ENCODE measurements at regions not wholly inside any gene's neighbourhood (a gene's known extent, or its start where the extent isn't known, plus 50 kb on each side); places are given as distances from the start of the nearest gene placed in this dataset.

DNA sequence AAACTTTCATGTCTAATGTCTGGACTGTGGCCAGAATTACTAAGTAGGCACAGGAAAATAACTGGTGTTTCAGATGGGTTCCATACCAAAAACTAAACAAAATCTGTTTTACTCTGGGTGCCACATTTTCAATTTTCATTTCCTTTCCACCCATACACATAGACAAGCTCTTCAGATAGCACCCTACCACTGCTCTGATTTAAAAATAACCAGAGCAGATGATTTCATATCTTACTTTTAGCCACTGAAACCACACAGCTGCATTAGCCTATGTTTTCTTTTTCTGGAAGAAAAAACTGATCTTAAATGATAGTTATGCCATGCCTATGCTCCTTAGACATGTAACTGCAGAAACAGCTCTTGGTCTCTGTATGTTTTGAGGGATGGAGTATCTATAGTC, 647.6 kb downstream of the CPS1 start:
- Histone ChIP-seq H4K91ac (replicated peaks; ENCODE audit: insufficient read length, low read length) (no peak overlapping the region), H3K23me2 (ENCODE audit: low read depth, low read length) (no peaks in the 10 kb centered on the region), H3K9ac (replicated peaks in 1 of 4; ENCODE audit: extremely low read depth in 1 of 4, low read depth in 3 of 4, low read length in 3 of 4) (no peak overlapping the region), H3K36me3 (ENCODE audit: control insufficient read depth in 2 of 4, insufficient read depth in 4 of 4, low read length in 3 of 4) (no peaks in the 10 kb centered on the region), H3K79me1 (ENCODE audit: low read depth, low read length) (no peaks in the 10 kb centered on the region), H2AFZ (ENCODE audit: low read length) (no peak overlapping the region), H4K20me1 (replicated peaks in 1 of 2; ENCODE audit: control insufficient read depth in 1 of 2, insufficient read depth in 2 of 2, low read length in 2 of 2) (no peaks in the 10 kb centered on the region), H2BK5ac (ENCODE audit: low read depth, low read length) (no peak overlapping the region), H4K8ac (ENCODE audit: extremely low read depth, insufficient read depth, low read length) (no peak overlapping the region), H3K4ac (replicated peaks; ENCODE audit: insufficient read length, low read depth, low read length) (no peak overlapping the region), H2BK15ac (ENCODE audit: low read length) (no peak overlapping the region), H3K27me3 (replicated peaks in 1 of 4; ENCODE audit: control insufficient read depth in 3 of 4, extremely low read depth in 1 of 4, insufficient read depth in 3 of 4, low read length in 3 of 4) (no peaks in the 10 kb centered on the region), H3K56ac (replicated peaks; ENCODE audit: insufficient read length, low read depth, low read length) (no peak overlapping the region), H3K27ac (ENCODE audit: low read depth, low read length) (no peak overlapping the region), H2AK5ac (ENCODE audit: low read depth, low read length) (no peak overlapping the region), H3K14ac (ENCODE audit: insufficient read length) (no peak overlapping the region), H3K9me3 (ENCODE audit: insufficient read depth in 2 of 2, low read depth in 1 of 2, low read length in 1 of 2) (no peaks in the 10 kb centered on the region), H2BK20ac (ENCODE audit: low read length) (no peak overlapping the region), H2BK12ac (ENCODE audit: low read depth, low read length) (no peak overlapping the region), H3K4me1 (replicated peaks in 1 of 4; ENCODE audit: control insufficient read depth in 3 of 4, insufficient read depth in 4 of 4, low read length in 3 of 4) (no peaks in the 10 kb centered on the region), H3K4me2 (ENCODE audit: insufficient read depth in 1 of 2, low read depth in 2 of 2, low read length in 2 of 2) (no peak overlapping the region), H3K23ac (ENCODE audit: insufficient read length) (no peak overlapping the region), H2BK120ac (replicated peaks; ENCODE audit: low read depth, low read length) (no peak overlapping the region), H3K79me2 (ENCODE audit: control insufficient read depth in 1 of 2, insufficient read depth in 2 of 2, low read length in 2 of 2) (no peaks in the 10 kb centered on the region), H3K18ac (ENCODE audit: extremely low read depth, low read length) (no peak overlapping the region), H4K5ac (ENCODE audit: insufficient read length, low read depth, low read length) (no peak overlapping the region), H3K4me3 (ENCODE audit: extremely low read depth in 1 of 4, insufficient read depth in 2 of 4, low read depth in 3 of 4, low read length in 4 of 4) (no peak overlapping the region)
- POLR2A ChIA-PET (ENCODE audit: partially characterized antibody) = no interaction called here
- FAIRE-seq (no peak), DNase-seq (ENCODE audit: low read depth in 1 of 2, low spot score in 2 of 2) (no peak)
- CTCF ChIA-PET (ENCODE audit: partially characterized antibody) = interaction anchor here (0.6 to 1.9 kb wide), 2 partner anchors 11 to 220 kb away, joined by 4 to 5 read pairs; no protein-coding TSS in a partner anchor
- no peak for TF ChIP-seq PHF8 (conservative IDR thresholded peaks at IDR 0.05; ENCODE audit: low read depth, low read length)
- no peak for TF ChIP-seq HDAC2 (IDR thresholded peaks at IDR 0.05; ENCODE audit: borderline replicate concordance in 1 of 2, low read depth in 2 of 2, low read length in 2 of 2)
- no peak for TF ChIP-seq GTF2F1 (IDR thresholded peaks at IDR 0.05; ENCODE audit: borderline replicate concordance, low read depth, low read length)
- no peak for TF ChIP-seq CHD1 (IDR thresholded peaks at IDR 0.05; ENCODE audit: low read depth, low read length)
- no peak for TF ChIP-seq MAFK (IDR thresholded peaks at IDR 0.05; ENCODE audit: low read depth, low read length)
- no peak for TF ChIP-seq SP2 (IDR thresholded peaks at IDR 0.05; ENCODE audit: low read length)
- TF ChIP-seq JUND (IDR thresholded peaks at IDR 0.05; ENCODE audit: low read length) = no peak
- TF ChIP-seq, protein P1, sequence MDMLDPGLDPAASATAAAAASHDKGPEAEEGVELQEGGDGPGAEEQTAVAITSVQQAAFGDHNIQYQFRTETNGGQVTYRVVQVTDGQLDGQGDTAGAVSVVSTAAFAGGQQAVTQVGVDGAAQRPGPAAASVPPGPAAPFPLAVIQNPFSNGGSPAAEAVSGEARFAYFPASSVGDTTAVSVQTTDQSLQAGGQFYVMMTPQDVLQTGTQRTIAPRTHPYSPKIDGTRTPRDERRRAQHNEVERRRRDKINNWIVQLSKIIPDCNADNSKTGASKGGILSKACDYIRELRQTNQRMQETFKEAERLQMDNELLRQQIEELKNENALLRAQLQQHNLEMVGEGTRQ (IDR thresholded peaks at IDR 0.05; ENCODE audit: low read length) = no peak
- TF ChIP-seq, protein P2, sequence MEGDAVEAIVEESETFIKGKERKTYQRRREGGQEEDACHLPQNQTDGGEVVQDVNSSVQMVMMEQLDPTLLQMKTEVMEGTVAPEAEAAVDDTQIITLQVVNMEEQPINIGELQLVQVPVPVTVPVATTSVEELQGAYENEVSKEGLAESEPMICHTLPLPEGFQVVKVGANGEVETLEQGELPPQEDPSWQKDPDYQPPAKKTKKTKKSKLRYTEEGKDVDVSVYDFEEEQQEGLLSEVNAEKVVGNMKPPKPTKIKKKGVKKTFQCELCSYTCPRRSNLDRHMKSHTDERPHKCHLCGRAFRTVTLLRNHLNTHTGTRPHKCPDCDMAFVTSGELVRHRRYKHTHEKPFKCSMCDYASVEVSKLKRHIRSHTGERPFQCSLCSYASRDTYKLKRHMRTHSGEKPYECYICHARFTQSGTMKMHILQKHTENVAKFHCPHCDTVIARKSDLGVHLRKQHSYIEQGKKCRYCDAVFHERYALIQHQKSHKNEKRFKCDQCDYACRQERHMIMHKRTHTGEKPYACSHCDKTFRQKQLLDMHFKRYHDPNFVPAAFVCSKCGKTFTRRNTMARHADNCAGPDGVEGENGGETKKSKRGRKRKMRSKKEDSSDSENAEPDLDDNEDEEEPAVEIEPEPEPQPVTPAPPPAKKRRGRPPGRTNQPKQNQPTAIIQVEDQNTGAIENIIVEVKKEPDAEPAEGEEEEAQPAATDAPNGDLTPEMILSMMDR (IDR thresholded peaks at IDR 0.05; ENCODE audit: control extremely low read depth in 1 of 3, insufficient read depth in 1 of 3, low read depth in 1 of 3, low read length in 3 of 3) = no peak
- no peak for TF ChIP-seq EZH2 (IDR thresholded peaks at IDR 0.05; ENCODE audit: low read depth, low read length, severe bottlenecking)
- no peak for TF ChIP-seq CEBPB (IDR thresholded peaks at IDR 0.05; ENCODE audit: low read depth, low read length)
- TF ChIP-seq JUN (IDR thresholded peaks at IDR 0.05; ENCODE audit: low read depth, low read length) = no peak
- no peak for TF ChIP-seq SP1 (IDR thresholded peaks at IDR 0.05; ENCODE audit: low read depth, low read length)
